ENCODE measurements at regions not wholly inside any gene's neighbourhood (a gene's known extent, or its start where the extent isn't known, plus 50 kb on each side); places are given as distances from the start of the nearest gene placed in this dataset.

DNA sequence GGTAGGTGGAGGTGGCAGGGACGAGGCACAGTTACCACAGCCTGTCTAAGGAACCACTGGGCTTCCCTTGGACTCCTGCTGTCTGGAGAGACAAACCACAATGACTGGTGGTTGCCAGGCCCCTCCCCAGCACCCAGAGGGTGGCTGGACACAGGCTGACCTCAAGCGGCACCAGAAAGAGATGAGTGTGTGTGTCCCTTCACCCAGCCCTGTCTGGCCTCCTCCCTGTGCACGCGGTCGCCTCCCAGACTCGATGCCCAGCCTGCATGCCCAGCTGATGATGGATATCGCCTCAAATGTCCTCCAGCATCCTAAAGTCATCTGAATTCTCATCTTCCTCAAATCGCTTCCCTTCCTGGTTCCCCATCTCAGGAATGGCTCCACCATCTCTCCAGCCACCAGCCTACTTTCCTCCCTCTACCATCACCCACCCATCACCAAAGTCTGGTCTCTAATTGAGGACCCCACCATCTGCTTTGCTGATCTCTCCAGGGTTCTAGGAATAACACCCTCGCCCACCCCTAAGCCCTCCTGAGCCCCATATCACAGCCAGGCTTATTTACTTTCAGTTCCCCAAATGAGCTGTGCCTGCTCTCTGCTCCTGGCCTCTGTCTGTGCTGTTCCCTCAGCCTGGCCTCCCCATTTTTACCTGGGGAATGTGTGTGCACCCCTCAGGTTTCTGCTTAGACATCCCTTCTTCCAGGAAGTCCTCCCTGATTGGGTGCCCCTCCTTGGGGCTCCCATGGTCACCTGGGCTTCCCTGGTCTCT, 52.5 kb upstream of the GGTA1 start (continued):
- no peak for TF ChIP-seq SP2 (IDR thresholded peaks at IDR 0.05; ENCODE audit: low read length)
- no peak for TF ChIP-seq FOSL1 (IDR thresholded peaks at IDR 0.05; ENCODE audit: insufficient read depth, low read depth, low read length)
